K562 (cell line): ENCODE measurements at regions not wholly inside any gene's neighbourhood (a gene's known extent, or its start where the extent isn't known, plus 50 kb on each side); places are given as distances from the start of the nearest gene placed in this dataset.

ENCODE experiments used
- ATAC-seq: fragments of 200-7000 bp; cut with Tn5 transposase; 3 replicates; pipeline ENCODE4 v1.9.1; 2020; ENCODE audit warnings: moderate library complexity
- BruUV-seq: library from RNA; stranded (reverse); fragments of 400-500 nt; replicated peaks from 2 replicates; lab custom pipeline; 2021; lab: Mats Ljungman, UMichigan
- CTCF ChIA-PET: fragments of 300-600 bp; formaldehyde crosslinking; extraction: SDS; loops from one replicate; lab custom pipeline; 2021; ENCODE audit warnings: low intra/inter-chr PET ratio; lab: Yijun Ruan, JAX
- POLR2A ChIA-PET: fragments of 300-600, 350-650 bp; sonication (Branson Sonifier 250); formaldehyde crosslinking; extraction: SDS; loops from one replicate; lab custom pipeline; 2021; ENCODE audit warnings: antibody characterized with exemption, inconsistent platforms; lab: Yijun Ruan, JAX
- DNase-seq, 4 experiments: peaks; one replicate each; pipeline versions ENCODE4 v3.0.0 to v3.0.0-alpha.2; 2011 to 2018; ENCODE audit warnings: low spot score in 3 of 4, mixed read lengths in 3 of 4; ENCODE audit errors: extremely low read depth in 1 of 4
- FAIRE-seq: peaks from 2 replicates; lab custom pipeline; 2011; peaks lifted over from hg19 to GRCh38; lab: Jason Lieb, UNC
- H2AFZ ChIP-seq: 2 replicates; pipeline ENCODE4 v1.6.0; 2011; ENCODE audit warnings: low read depth, low read length, control low read depth, inconsistent platforms
- H3K27ac ChIP-seq: fragments of 200-600 bp; 3 replicates; pipeline ENCODE4 v1.8.0; 2011; ENCODE audit warnings: low read depth, mild to moderate bottlenecking, control low read depth, inconsistent platforms, low read length, moderate library complexity, mixed read lengths; ENCODE audit errors: extremely low read depth
- H3K27me3 ChIP-seq, 2 experiments: fragments of 300-600 bp in 1 of 2; 2 replicates in 1 of 2; 3 replicates in 1 of 2; pipeline versions ENCODE4 v1.6.0 to v1.8.0; 2011; ENCODE audit warnings: inconsistent platforms in 2 of 2, low read length in 2 of 2, mild to moderate bottlenecking in 1 of 2, mixed read lengths in 1 of 2, moderate library complexity in 1 of 2; ENCODE audit not compliant: control insufficient read depth in 2 of 2, insufficient read depth in 2 of 2
- H3K36me3 ChIP-seq: fragments of 300-600 bp; 3 replicates; pipeline ENCODE4 v1.8.0; 2011; ENCODE audit warnings: mild to moderate bottlenecking, low read length, inconsistent platforms; ENCODE audit not compliant: control insufficient read depth, insufficient read depth
- H3K4me1 ChIP-seq, 2 experiments: fragments of 200-600 bp in 1 of 2; replicated peaks in 1 of 2; 2 replicates in 1 of 2; 3 replicates in 1 of 2; pipeline versions ENCODE4 v1.5.1 to v1.8.0; 2011; ENCODE audit warnings: inconsistent platforms in 2 of 2, low read length in 2 of 2, mild to moderate bottlenecking in 1 of 2, mixed read lengths in 1 of 2, moderate library complexity in 1 of 2; ENCODE audit not compliant: control insufficient read depth in 2 of 2, insufficient read depth in 2 of 2
- H3K4me2 ChIP-seq: 2 replicates; pipeline ENCODE4 v1.6.1; 2011; ENCODE audit warnings: low read length, control low read depth, inconsistent platforms, mixed read lengths; ENCODE audit not compliant: insufficient read depth
- H3K4me3 ChIP-seq: fragments of 200-600 bp; sonication (generic), shearing (Covaris generic); 2 replicates; pipeline ENCODE4 v1.5.1; 2016; ENCODE audit warnings: control low read depth, inconsistent platforms
- H3K79me2 ChIP-seq: fragments of 200-600 bp; 3 replicates; pipeline ENCODE4 v1.8.0; 2011; ENCODE audit warnings: low read length, inconsistent platforms; ENCODE audit not compliant: control insufficient read depth, insufficient read depth
- H3K9ac ChIP-seq, 2 experiments: 2 replicates each; pipeline versions ENCODE4 v1.6.0 to v1.6.1; 2011; ENCODE audit warnings: low read depth in 2 of 2, low read length in 2 of 2, control low read depth in 1 of 2, inconsistent platforms in 1 of 2, mild to moderate bottlenecking in 1 of 2, mixed read lengths in 1 of 2; ENCODE audit not compliant: insufficient read depth in 1 of 2
- H3K9me1 ChIP-seq: one replicate; pipeline ENCODE4 v1.6.0; 2011; ENCODE audit warnings: inconsistent platforms, mild to moderate bottlenecking, low read length, moderate library complexity; ENCODE audit not compliant: control insufficient read depth, insufficient read depth
- H3K9me3 ChIP-seq: replicated peaks from 2 replicates; pipeline ENCODE4 v1.5.1; 2011; ENCODE audit warnings: low read depth, low read length, inconsistent platforms; ENCODE audit not compliant: control insufficient read depth, insufficient read depth
- H4K20me1 ChIP-seq: replicated peaks from 2 replicates; pipeline ENCODE4 v1.6.1; 2011; ENCODE audit warnings: low read length, inconsistent platforms, mixed read lengths; ENCODE audit not compliant: control insufficient read depth, insufficient read depth
- CEBPG ChIP-seq, 3 experiments: fragments of 200-800 bp in 1 of 3; sonication (Bioruptor generic) in 1 of 3; sonication (generic) in 1 of 3; formaldehyde crosslinking in 1 of 3; IDR thresholded peaks in 2 of 3; conservative IDR thresholded peaks in 1 of 3; 2 replicates each; pipeline versions ENCODE4 v1.6.1 to v1.8.0; 2016 to 2022; ENCODE audit warnings: missing compliant biosample characterization in 2 of 3, missing genetic modification characterization in 2 of 3, mild to moderate bottlenecking in 1 of 3, missing genetic modification reagents in 1 of 3
- COPS2 ChIP-seq: fragments of 450-650 bp; conservative IDR thresholded peaks from 2 replicates; pipeline ENCODE4 v1.6.1; 2016; ENCODE audit warnings: mild to moderate bottlenecking, moderate library complexity
- MYBL2 ChIP-seq, 2 experiments: fragments of 450-650 bp in 1 of 2; sonication (generic) in 1 of 2; formaldehyde crosslinking in 1 of 2; IDR thresholded peaks; 2 replicates each; pipeline versions ENCODE4 v1.6.1 to v1.8.1; 2017 to 2022; ENCODE audit warnings: borderline replicate concordance in 1 of 2, inconsistent platforms in 1 of 2, low read depth in 1 of 2, mild to moderate bottlenecking in 1 of 2, missing genetic modification reagents in 1 of 2, moderate library complexity in 1 of 2
- SNIP1 ChIP-seq: fragments of 450-650 bp; IDR thresholded peaks from 2 replicates; pipeline ENCODE4 v1.7.1; 2017; ENCODE audit warnings: low read depth, mild to moderate bottlenecking
- TAF15 ChIP-seq: fragments of 200-400 bp; formaldehyde crosslinking; IDR thresholded peaks from 2 replicates; pipeline ENCODE4 v1.6.1; 2017; ENCODE audit warnings: mild to moderate bottlenecking, low read depth, low read length, moderate library complexity
- WGBS: fragments of 100-300 bp; shearing (Covaris generic); methylation state at CpG from one replicate; pipeline ENCODE4 v1.1.6; 2016; ENCODE audit warnings: low coverage, mixed read lengths; ENCODE audit not compliant: insufficient coverage; ENCODE audit errors: missing lambda C conversion rate; 5-methylcytosine and 5-hydroxymethylcytosine counted together
- in situ Hi-C: fragments of 300-500 bp; cut with MboI; formaldehyde crosslinking; loops from 4 replicates; pipeline ENCODE4 v1.15.0; 2018; ENCODE audit warnings: inconsistent platforms, mixed read lengths
- intact Hi-C: fragments of 100-400 bp; cut with micrococcal nuclease; formaldehyde crosslinking; loops from 2 replicates; pipeline ENCODE4 v1.14.2; 2022
- TF ChIP-seq, protein P1 (sequence below): fragments of 450-650 bp; IDR thresholded peaks from 2 replicates; pipeline ENCODE4 v1.6.1; 2016; ENCODE audit warnings: low read depth, mild to moderate bottlenecking, moderate library complexity
- TF ChIP-seq, protein P2 (sequence below): fragments of 450-650 bp; conservative IDR thresholded peaks from 2 replicates; pipeline ENCODE4 v1.6.1; 2016; ENCODE audit warnings: missing genetic modification characterization, low read depth, mild to moderate bottlenecking, control low read depth, missing compliant biosample characterization
- TF ChIP-seq, protein P3 (sequence below): fragments of 450-650 bp; IDR thresholded peaks from 2 replicates; pipeline ENCODE4 v1.6.1; 2016; ENCODE audit warnings: missing biosample characterization, missing genetic modification characterization

DNA sequence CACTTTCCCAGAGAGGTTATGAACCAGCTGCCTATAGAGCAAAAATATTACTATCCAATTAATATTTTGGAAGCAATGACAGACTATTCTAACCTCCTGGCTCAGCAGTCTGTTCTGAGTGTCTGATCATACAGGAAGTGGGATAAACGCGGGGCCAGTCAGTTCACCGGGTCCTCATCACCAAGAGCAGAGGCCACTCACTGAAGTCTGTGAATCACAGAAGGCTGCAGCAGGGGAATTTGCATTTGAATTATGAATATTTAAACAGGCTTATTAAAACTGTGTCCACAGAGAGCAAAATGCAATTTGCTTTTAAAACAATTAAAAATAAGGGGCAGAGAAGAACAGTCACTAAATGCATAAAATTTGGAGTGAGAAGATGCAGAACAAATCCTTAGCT, 305.2 kb downstream of the MCTP2 start (continued):
- TF ChIP-seq, protein P1, sequence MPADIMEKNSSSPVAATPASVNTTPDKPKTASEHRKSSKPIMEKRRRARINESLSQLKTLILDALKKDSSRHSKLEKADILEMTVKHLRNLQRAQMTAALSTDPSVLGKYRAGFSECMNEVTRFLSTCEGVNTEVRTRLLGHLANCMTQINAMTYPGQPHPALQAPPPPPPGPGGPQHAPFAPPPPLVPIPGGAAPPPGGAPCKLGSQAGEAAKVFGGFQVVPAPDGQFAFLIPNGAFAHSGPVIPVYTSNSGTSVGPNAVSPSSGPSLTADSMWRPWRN, result no peak
- TF ChIP-seq SNIP1 (no peak), TAF15 (no peak), COPS2 (no peak)
- TF ChIP-seq, protein P2, sequence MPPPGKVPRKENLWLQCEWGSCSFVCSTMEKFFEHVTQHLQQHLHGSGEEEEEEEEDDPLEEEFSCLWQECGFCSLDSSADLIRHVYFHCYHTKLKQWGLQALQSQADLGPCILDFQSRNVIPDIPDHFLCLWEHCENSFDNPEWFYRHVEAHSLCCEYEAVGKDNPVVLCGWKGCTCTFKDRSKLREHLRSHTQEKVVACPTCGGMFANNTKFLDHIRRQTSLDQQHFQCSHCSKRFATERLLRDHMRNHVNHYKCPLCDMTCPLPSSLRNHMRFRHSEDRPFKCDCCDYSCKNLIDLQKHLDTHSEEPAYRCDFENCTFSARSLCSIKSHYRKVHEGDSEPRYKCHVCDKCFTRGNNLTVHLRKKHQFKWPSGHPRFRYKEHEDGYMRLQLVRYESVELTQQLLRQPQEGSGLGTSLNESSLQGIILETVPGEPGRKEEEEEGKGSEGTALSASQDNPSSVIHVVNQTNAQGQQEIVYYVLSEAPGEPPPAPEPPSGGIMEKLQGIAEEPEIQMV, result no peak
- TF ChIP-seq, protein P3, sequence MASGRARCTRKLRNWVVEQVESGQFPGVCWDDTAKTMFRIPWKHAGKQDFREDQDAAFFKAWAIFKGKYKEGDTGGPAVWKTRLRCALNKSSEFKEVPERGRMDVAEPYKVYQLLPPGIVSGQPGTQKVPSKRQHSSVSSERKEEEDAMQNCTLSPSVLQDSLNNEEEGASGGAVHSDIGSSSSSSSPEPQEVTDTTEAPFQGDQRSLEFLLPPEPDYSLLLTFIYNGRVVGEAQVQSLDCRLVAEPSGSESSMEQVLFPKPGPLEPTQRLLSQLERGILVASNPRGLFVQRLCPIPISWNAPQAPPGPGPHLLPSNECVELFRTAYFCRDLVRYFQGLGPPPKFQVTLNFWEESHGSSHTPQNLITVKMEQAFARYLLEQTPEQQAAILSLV (tag), result no peak

DNA sequence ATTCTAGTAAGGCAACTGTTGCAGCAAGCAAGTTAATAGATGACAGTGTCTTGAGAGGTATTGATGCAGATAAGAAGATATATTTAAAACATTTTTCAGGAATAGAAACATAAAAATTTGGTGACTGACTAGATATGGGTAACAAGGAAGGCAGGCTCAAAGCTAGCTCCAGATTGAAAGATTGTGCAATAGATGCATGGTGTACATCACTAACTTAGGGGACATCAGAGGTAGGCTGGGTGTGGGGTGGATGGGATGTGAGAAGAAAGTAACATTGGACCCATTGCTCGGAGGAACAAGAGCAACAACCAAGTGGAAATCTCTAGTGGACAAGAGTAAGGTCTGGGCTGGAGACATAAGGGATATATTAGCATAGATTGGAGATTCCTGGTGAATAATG, 306.9 kb downstream of the MCTP2 start:
- H3K4me2 ChIP-seq, result no peak overlapping the region
- no peak overlapping the region for H3K4me3 ChIP-seq
- ATAC-seq (no peak), FAIRE-seq (no peak), DNase-seq (no peak)
- intact Hi-C loops (no loop called here), in situ Hi-C loops (no loop called here)
- no peak overlapping the region for H2AFZ ChIP-seq
- no TSS peak for BruUV-seq
- no peaks in the 10 kb centered on the region for H3K9me1 ChIP-seq
- no peaks in the 10 kb centered on the region for H3K9me3 ChIP-seq
- no peak overlapping the region for H3K27ac ChIP-seq
- ChIA-PET POLR2A (no interaction called here), CTCF (no interaction called here)
- H3K27me3 ChIP-seq, result no peaks in the 10 kb centered on the region
- H3K36me3 ChIP-seq, result no peaks in the 10 kb centered on the region
- no peak overlapping the region for H3K9ac ChIP-seq
- no peaks in the 10 kb centered on the region for H4K20me1 ChIP-seq
- no peaks in the 10 kb centered on the region for H3K79me2 ChIP-seq
- H3K4me1 ChIP-seq, result no peaks in the 10 kb centered on the region
- WGBS, result 0% methylated on average over 1 of the region's 1 CpG
- no peak for TF ChIP-seq MYBL2 (IDR thresholded peaks at IDR 0.05; ENCODE audit: low read depth)
- no peak for TF ChIP-seq MYBL2 (CRISPR knock-in tag; IDR thresholded peaks at IDR 0.05; ENCODE audit: borderline replicate concordance)
- TF ChIP-seq CEBPG (CRISPR knock-in tag; IDR thresholded peaks at IDR 0.05), result no peak
- 0 out of 4 replicates have a peak, but pooled peaks of 1 of the 2 experiments have one; percentile 17 for TF ChIP-seq CEBPG (tag; conservative IDR thresholded peaks at IDR 0.05 in 1 of 2, IDR thresholded peaks at IDR 0.05 in 1 of 2)
